GM18873 (cell line): ENCODE measurements at regions not wholly inside any gene's neighbourhood (a gene's known extent, or its start where the extent isn't known, plus 50 kb on each side); places are given as distances from the start of the nearest gene placed in this dataset.

Source experiments
- ATAC-seq: cut with Tn5 transposase; IDR thresholded peaks from one replicate; pipeline ENCODE4 v1.9.1; 2021; ENCODE audit warnings: mild to moderate bottlenecking, moderate library complexity, moderate number of reproducible peaks; ENCODE audit not compliant: unreplicated experiment, low FRiP score

DNA sequence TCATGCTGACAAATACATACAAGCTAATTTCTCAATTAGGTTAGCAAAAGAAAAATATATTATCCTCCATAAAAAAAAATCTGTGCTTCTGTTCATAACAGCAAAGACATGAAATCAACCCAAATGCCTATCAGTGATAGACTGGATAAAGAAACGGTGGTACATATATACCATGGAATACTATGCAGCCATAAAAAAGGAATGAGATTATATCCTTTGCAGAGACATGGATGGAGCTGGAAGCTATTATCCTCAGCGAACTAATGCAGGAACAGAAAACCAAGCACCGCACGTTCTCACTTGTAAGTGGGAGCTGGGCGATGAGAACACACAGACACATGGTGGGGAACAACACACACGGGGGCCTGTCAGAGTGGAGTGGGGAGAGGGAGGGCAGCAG, 84.0 kb upstream of the PALMD start:
- no peak for ATAC-seq

DNA sequence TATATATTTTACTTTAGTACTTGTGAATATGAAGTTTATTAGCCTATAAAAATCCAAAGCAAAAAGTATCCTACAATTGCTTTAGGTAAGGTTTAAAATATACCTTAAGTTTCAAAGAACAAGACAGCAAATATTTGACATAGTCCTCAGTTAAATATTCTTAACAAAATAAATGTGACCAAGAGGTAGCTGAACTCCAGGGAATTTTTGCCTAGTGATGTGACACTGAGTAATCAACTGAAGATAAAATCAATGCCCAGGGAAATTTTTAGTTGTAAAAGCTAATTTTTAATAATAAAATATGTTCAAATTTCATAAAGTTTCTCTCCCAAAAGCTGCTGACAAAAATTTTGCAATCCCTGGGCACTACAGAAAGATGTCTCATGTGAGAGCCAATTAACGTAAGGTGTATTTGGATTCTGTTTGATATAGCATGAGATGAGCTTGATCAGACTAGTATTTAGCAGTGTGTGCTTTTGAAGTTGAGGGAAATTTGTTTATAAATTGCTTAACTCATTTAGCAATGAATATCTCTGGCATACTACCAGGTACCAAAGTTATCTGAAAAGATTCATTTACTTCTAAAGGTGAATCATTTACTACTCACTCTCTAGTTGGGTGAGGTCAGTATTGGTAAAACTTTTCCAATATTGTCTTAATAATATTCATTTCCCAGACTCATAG, 80.2 kb upstream of the PALMD start:
- ATAC-seq: no peak

GRCh38 chr1:99566290-99567021, 79.5 kb upstream of the PALMD start:
- no peak for ATAC-seq

- no peak for ATAC-seq
These were observed 75.3 kb upstream of the PALMD start for GRCh38 chr1:99570486-99571089.

DNA sequence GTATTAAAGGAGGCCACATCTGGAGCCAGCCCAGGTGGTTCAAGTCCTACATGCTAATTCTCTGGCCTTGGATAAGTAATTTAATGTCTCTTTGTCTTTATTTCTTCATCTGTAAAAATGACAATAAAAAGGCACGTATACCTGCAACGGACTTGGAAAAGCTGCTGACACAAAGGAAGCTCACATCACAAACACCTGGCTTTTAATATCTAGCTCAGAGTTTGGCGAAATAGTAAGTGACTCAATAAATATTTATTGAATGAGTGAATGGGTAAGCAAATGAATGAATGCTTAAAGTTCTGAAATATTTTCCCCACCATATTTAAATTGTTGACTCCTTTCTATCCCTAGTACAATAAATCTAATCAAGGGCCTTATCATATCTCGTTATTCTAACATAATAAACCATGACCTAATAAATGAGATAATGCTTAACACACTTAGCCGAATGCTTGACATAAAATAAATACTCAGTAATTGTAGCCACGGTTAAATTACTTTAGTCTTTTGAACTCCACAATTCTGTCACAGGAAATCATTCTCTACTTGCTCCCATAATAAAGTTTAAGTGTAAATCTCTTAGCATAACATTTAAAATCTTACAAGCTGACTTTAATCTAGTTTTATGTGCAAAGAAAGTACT, 74.7 kb upstream of the PALMD start:
- ATAC-seq: no peak

DNA sequence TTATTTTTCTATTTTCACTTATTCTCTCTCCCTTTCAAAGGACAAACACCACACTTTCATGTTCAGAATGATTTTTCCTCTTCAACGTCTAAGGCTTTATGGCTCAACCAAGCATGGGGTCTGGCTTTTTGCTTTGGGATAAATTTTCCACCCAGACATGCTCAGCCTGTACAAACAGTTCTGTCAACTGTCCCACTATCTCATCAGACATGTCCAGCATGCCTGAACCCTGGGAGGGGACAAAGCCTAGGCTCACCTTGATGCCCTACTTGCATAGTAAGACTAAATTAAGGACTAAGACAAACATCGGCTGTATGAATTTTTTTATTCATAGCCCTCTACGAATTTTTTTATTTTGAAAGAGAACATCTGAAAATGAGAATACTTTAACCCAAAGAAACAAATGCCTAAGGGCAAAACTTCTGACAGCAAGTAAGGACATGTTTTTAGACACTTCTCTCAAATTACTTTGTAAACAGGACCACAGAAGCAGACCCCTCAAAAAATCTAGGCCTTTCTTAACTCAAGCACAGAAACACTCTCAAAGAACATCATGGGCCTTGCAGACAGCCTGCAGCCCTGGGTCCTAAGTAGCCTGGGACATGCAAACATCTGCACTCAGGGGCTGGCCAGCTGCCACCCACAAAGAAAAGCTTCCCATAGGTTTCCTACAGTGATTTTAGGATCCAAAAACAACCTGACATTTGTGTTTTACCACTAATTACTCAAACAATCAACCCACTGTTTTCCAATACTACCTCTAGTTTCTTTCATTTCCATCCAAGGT, 72.3 kb upstream of the PALMD start:
- no peak for ATAC-seq

GRCh38 chr1:99577313-99577712, 68.6 kb upstream of the PALMD start:
- no peak for ATAC-seq

GRCh38 chr1:99579691-99580172, 66.2 kb upstream of the PALMD start:
- no peak for ATAC-seq

- ATAC-seq: no peak
These were observed 65.5 kb upstream of the PALMD start for GRCh38 chr1:99580451-99580850.

DNA sequence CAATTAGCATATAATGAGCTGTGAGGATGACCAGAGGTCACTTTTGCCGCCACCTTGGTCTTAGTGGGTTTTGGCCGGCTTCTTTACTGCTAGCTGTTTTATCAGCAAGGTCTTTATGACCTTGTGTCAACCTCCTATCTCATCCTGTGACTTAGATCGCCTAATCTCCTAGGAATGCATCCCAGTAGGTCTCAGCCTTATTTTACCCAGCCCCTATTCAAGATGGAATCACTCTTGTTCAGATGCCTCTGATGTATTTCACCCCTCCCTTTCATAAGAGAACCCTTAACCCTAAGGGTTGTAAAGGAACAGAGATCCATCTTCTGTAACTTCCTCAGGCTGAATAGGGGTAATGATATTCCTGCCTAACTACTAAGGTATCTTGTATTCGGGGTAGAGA, 58.9 kb upstream of the PALMD start:
- no peak for ATAC-seq

DNA sequence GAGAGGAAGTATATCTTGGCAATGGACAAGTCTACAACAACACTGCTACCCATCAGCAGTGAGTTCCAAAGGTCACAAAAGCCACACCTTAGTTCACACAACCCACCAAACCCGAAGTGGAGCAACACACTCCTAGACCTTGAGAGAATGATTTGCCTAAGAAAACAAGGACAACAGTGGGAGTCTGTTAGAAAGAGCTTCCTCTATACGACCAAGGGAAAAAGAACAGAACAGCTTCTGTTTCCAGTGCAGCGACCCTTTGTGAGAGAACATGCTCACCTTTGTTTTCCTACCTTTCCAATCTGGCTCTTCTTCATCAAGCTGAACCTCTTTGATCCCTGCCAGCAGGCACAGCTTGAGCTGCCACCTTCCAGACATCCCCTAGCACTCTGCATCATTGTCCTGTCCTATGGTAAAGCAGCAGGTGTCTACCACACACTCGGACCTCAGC, 56.7 kb upstream of the PALMD start:
- ATAC-seq: no peak

GRCh38 chr1:99590578-99591209, 55.2 kb upstream of the PALMD start:
- ATAC-seq: no peak

GRCh38 chr1:99591886-99592285, 54.0 kb upstream of the PALMD start:
- no peak for ATAC-seq

- no peak for ATAC-seq
These were observed 51.7 kb upstream of the PALMD start for GRCh38 chr1:99594205-99594604.

DNA sequence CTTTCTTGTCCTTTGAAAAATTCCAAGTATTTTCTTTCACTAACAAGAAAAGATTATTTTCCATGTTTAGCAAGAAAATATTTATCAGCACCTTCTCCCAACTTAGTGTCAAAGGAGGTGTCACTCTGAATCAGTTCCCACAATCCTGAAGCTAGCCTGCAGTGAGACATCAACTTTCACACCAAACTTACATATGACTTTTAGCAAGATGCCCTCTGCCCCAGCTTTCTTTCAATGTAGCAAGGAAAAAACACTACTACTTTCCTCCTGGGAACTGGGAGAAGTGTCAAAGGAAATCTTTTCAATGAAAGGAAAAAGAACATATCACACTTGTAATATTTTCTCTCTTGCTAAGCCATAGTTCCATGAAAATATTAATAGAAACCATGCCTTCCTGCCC, 50.9 kb upstream of the PALMD start:
- no peak for ATAC-seq

DNA sequence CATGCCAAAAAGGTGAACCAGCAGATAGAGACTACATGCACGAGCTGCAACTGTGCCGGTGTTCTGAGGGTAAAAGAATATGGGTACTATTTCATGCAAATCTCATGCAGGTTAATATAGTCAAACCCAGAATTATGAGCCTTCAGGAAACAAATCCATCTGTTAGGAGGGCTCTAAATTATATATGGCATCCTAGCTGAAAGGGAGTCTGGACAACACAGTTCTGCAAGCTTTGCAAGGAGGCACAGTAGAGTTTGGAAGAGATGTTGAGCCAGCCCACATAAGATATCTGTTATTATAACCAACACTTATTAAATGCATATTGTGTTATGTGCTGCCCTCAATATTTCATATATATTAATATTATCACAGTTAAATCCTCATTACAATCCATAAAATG, 50.5 kb upstream of the PALMD start:
- ATAC-seq: no peak
